Coronary artery (tissue), 2 donors: ENCODE measurements at regions not wholly inside any gene's neighbourhood (a gene's known extent, or its start where the extent isn't known, plus 50 kb on each side); places are given as distances from the start of the nearest gene placed in this dataset.
"Not testable (repeated sequence)": the region's sequence is repeated elsewhere in the genome, so short reads cannot be mapped to it uniquely, and the experiment has no call there.

Source experiments
- DNase-seq: peaks from one replicate; pipeline ENCODE4 v3.0.0-alpha.2; 2017; ENCODE audit warnings: low spot score
- H3K27ac ChIP-seq, 2 donors: fragments of 200-600 bp; sonication (generic); one replicate each; pipeline ENCODE4 v1.5.1; 2016 to 2019
- H3K4me3 ChIP-seq: fragments of 200-600 bp; sonication (generic); 2 replicates; pipeline ENCODE4 v1.5.1; 2016; ENCODE audit warnings: mild to moderate bottlenecking, moderate library complexity
- CTCF ChIP-seq: fragments of 200-600 bp; sonication (generic); IDR thresholded peaks from one replicate; pipeline ENCODE4 v1.5.1; 2019; ENCODE audit warnings: antibody characterized with exemption

- DNase-seq = no peak
- Histone ChIP-seq H3K4me3 (no peak overlapping the region), H3K27ac (no peak overlapping the region)
- TF ChIP-seq CTCF = no peak
These were observed 90.4 kb downstream of the TMEM121 start for GRCh38 chr14:105616802-105617192.

GRCh38 chr14:105617201-105617777, 90.9 kb downstream of the TMEM121 start:
- H3K4me3 ChIP-seq = no peak overlapping the region
- TF ChIP-seq CTCF = no peak
- H3K27ac ChIP-seq = no peak overlapping the region
- DNase-seq = peak; percentile 68

GRCh38 chr14:105617805-105618204, 91.4 kb downstream of the TMEM121 start:
- DNase-seq, H3K27ac ChIP-seq, H3K4me3 ChIP-seq: not testable (repeated sequence)

GRCh38 chr14:105619324-105619723, 92.9 kb downstream of the TMEM121 start:
- not testable (repeated sequence) for H3K27ac ChIP-seq, H3K4me3 ChIP-seq, DNase-seq

GRCh38 chr14:105620178-105620864, 93.9 kb downstream of the TMEM121 start:
- H3K27ac ChIP-seq, H3K4me3 ChIP-seq, DNase-seq: not testable (repeated sequence)

GRCh38 chr14:105620865-105621471, 94.6 kb downstream of the TMEM121 start:
- not testable (repeated sequence) for H3K4me3 ChIP-seq, DNase-seq
- H3K27ac ChIP-seq = peak overlapping the region in 1 of 2 donors; percentile 60

DNA sequence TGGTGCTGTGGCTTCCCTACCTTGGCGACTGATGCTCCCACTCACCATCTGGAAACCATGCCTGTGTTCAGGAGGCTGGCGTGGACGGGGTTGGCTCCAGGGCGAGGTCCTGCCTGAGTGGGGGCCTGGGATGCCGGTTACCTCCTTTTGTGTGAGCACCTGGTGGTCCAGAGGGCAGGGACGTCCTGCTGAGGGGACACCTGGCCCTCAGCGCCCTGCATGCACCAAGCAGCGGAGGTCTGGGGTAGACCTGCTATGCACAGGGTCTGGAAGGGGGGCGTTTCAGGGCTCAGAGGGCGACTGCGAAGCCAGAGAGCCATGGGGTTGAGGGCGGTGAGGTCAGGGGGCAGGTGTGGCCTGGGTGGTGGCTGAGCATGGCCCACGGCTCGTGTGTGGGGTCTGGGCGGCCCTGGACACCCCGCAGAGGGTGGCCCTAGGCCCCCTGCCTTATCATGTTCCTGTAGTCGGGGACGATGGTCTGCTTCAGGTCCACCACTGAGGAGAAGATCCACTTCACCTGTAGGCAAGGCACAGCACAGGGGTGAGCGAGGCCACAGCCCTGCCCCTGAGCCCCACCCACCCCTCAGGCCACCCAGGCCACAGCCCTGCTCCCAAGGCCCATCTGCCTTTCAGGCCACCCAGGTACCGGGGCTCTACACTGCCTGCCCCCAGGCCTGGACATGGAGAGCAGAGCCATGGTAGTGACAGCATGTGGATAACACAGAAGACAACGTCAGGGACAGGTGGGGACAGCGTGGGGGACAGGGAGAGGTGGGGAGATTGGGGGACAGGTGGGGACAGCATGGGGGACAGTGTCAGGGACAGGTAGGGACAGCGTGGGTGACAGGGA, 95.3 kb downstream of the TMEM121 start:
- peak overlapping the region in 1 of 2 donors; percentile 60 for H3K27ac ChIP-seq
- DNase-seq, H3K4me3 ChIP-seq: not testable (repeated sequence)

DNA sequence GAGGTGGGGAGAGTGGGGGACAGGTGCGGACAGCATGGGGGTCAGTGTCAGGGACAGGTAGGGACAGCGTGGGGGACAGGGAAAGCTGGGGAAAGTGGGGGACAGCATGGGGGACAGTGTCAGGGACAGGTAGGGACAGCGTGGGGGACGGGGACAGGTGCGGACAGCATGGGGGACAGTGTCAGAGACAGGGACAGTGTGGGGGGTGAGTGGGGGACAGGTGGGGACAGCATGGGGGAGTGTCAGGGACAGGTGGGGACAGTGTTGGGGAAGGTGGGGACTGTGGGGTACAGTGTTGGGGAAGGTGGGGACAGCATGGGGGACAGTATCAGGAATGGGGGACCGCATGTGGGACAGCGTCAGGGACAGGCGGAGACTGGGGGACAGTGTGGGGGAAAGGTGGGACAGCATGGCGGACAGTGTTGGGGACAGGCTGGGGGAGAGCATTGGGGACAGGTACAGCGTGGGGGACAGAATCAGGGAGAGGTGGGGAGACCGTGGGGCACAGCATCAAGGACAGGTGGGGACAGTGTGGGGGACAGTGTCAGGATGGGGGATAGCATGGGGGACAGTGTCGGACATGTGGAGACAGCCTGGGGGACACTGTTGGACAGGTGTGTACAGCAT, 96.1 kb downstream of the TMEM121 start:
- Histone ChIP-seq H3K27ac (no peak overlapping the region), H3K4me3 (no peak overlapping the region)
- no peak for DNase-seq
- TF ChIP-seq CTCF = no peak

DNA sequence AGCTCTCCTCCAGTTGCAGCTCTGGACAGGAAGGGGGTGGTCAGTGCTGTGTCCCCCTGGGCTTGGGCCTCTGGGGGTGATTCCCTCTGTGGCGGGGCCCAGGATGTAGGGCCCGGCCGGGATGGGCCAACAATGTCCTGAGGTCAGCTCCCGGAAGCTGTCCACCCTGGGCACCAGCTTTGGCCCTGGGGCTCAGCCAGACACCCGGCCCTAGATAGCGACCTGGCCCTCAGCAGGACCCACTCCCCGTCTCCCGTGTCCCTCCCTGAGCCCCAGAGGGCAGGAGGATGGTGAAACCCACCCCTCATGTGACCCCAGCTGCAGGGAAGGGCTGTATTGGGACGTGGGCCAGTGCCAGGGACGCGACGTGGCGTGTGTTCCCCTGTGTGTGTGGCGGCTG, 96.8 kb downstream of the TMEM121 start:
- H3K27ac ChIP-seq, H3K4me3 ChIP-seq, DNase-seq: not testable (repeated sequence)

- H3K27ac ChIP-seq, DNase-seq: not testable (repeated sequence)
These were observed 98.0 kb downstream of the TMEM121 start for GRCh38 chr14:105624346-105624745.

DNA sequence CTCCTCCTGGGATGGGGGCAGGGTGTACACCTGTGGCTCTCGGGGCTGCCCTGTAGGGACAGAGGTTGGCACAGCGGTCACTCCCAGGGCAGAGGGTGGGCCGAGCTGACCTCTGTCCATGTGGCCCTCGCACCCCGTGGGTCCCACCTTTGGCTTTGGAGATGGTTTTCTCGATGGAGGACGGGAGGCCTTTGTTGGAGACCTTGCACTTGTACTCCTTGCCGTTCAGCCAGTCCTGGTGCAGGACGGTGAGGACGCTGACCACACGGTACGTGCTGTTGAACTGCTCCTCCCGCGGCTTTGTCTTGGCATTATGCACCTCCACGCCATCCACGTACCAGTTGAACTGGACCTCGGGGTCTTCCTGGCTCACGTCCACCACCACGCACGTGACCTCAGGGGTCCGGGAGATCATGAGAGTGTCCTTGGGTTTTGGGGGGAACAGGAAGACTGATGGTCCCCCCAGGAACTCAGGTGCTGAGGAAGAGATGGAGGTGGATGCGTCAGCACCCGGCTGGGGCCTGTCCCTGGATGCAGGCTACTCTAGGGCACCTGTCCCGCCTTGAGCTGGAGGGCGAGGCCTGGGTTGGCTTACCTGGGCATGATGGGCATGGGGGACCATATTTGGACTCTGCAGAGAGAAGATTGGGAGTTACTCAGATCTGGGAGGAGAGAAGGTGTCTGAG, 98.5 kb downstream of the TMEM121 start:
- H3K4me3 ChIP-seq, H3K27ac ChIP-seq, DNase-seq: not testable (repeated sequence)

More at GRCh38 chr14:105624346-105624745, 98.0 kb downstream of the TMEM121 start:
- not testable (repeated sequence) for H3K4me3 ChIP-seq

DNA sequence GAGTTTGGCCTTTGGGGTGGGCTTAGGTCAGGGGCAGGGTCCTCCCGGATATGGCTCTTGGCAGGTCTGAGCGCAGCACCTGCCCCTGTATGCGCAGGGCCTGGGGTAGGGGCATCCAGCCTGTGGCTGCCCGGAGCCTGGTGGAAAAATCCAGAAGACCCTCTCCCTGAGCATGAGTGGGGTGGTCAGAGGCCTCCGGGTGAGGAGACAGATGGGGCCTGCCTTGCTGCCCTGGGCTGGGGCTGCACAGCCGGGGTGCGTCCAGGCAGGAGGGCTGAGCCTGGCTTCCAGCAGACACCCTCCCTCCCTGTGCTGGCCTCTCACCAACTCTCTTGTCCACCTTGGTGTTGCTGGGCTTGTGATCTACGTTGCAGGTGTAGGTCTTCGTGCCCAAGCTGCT, 99.1 kb downstream of the TMEM121 start:
- H3K4me3 ChIP-seq, DNase-seq, H3K27ac ChIP-seq: not testable (repeated sequence)

DNA sequence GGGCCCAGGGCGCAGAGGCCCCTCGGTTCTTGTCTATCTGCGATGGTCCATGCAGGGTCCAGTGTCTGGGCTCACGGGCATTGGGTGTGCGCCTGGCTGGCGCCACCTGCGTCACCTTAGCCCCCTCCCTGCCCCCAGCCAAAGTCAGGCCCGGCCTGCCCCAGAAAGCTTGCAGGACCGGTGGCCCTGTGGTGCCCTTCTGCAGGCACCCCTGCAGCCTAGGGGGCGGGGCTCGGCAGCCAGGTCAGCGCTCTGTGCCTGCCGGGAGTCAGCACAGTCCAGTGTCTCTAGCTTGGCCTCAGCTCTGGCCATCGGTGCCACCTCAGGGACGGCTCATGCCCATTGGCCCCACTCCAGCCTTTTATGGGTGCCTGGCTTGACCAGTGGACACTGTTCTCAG, 99.7 kb downstream of the TMEM121 start:
- DNase-seq, H3K4me3 ChIP-seq, H3K27ac ChIP-seq: not testable (repeated sequence)

DNA sequence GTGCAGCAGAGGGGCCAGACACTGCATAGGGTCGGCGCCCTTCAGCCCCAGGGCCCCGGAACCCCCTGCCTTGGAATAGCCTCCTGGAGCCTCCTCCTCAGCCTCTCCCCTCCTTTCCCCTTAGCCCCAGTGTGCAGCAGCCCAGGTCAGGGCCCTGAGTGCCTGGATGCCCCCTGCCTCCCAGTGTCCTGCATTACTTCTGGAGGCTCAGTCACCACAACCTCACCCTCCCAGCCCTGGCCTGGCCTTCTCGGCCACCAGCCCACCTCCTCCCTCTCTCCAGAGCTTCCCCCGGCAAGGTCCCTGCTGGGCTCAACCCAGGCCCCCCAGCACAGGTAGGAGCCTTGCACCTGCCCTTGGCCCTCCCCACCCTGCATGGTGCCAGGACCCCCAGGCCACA, 100.3 kb downstream of the TMEM121 start:
- H3K27ac ChIP-seq, DNase-seq, H3K4me3 ChIP-seq: not testable (repeated sequence)
